ENCODE measurements at regions not wholly inside any gene's neighbourhood (a gene's known extent, or its start where the extent isn't known, plus 50 kb on each side); places are given as distances from the start of the nearest gene placed in this dataset.

DNA sequence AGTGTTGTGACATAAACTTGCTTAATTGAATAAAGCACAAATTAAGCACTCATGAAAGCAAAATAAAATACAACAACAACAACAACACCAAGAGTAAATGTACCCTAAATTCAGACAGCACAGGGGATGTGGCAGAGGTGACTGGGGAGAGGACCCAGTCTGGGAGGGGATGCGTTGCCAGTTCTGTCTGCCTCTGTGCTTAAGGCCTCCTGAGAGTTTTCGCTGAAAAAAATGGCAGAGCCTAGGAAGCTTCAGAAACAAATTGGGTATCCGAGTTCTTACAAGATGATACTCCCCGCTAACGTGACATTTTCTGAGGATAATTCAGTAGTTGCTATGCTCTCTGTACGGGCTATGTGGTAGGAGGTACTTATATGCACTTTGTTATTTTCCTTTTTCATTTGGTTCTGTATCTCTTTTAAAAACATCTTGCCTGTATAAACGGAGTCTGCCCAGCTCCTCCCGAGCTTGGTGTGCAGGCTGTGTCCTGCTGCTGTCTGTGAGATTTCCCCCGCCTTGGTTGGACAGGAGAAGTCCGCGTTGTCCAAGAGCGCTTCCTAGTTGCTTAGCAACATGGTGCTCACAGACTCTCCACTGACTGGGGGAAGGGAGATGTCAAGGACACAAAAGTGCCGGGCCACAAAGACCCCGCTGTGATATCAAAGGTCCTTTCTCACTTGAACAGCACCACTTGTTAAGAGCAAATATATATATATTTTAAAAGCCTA lies 134.2 kb upstream of the CPHXL start:
- intact Hi-C loops (cut with micrococcal nuclease; ENCODE audit: unreplicated experiment) (no loop called here), in situ Hi-C loops (cut with HindIII; ENCODE audit: extremely low pct_ligation_motif_present, low pct_unique_long_range_greater_than_20kb) (no loop called here)
- Histone ChIP-seq H3K27me3 (ENCODE audit: control insufficient read depth in 1 of 2, insufficient read depth in 2 of 2, low read length in 2 of 2) (0 out of 5 replicates have a peak, but pooled peaks cover 0 to 2% of the 10 kb centered on the region in 2 experiments), H3K27ac (ENCODE audit: extremely low read length, insufficient read depth, low read length) (no peak overlapping the region), H3K79me2 (ENCODE audit: insufficient read depth, low read length) (no peaks in the 10 kb centered on the region), H3K4me3 (replicated peaks in 1 of 3; ENCODE audit: insufficient read depth in 1 of 3, low read depth in 2 of 3, low read length in 3 of 3) (no peak overlapping the region), H3K4me1 (ENCODE audit: insufficient read depth, low read length) (no peaks in the 10 kb centered on the region), H3K4me2 (ENCODE audit: low read depth, low read length) (no peak overlapping the region), H3K9ac (ENCODE audit: insufficient read depth, low read depth, low read length) (no peak overlapping the region), H4K20me1 (ENCODE audit: insufficient read depth, low read length) (no peaks in the 10 kb centered on the region), H3K36me3 (replicated peaks in 1 of 2; ENCODE audit: control insufficient read depth in 1 of 2, insufficient read depth in 2 of 2, low read length in 2 of 2) (no peaks in the 10 kb centered on the region), H3K9me3 (ENCODE audit: low read length) (no peaks in the 10 kb centered on the region), H2AFZ (ENCODE audit: low read length) (no peak overlapping the region)
- 0 out of 2 replicates have a peak, but pooled peaks have one; percentile 58 for TF ChIP-seq RFX3 (CRISPR knock-in tag; IDR thresholded peaks at IDR 0.05)
- TF ChIP-seq ZNF275 (CRISPR knock-in tag; IDR thresholded peaks at IDR 0.05; ENCODE audit: borderline replicate concordance) = no peak
- peak; percentile 39; the same call in 1 of the 2 replicates for TF ChIP-seq RFX1 (IDR thresholded peaks at IDR 0.05)
- TF ChIP-seq TBP (CRISPR knock-in tag; IDR thresholded peaks at IDR 0.05) = no peak
- no peak for FAIRE-seq
- WGBS (ENCODE audit: low lambda C conversion rate) = 2% methylated on average over 14 of the region's 14 CpGs
- peak; percentile 74 for ATAC-seq
- ChIA-PET CTCF (ENCODE audit: low intra/inter-chr PET ratio, low total read pairs) (no interaction called here), POLR2A (no interaction called here)
- DNase-seq (ENCODE audit: low spot score) = peak; percentile 21
- BruUV-seq (replicated peaks) = no TSS peak

- 8% methylated on average over 10 of the region's 10 CpGs for WGBS (ENCODE audit: low lambda C conversion rate)
- in situ Hi-C loops (cut with HindIII; ENCODE audit: extremely low pct_ligation_motif_present, low pct_unique_long_range_greater_than_20kb) = no loop called here
- Histone ChIP-seq H3K79me2 (ENCODE audit: insufficient read depth, low read length) (no peaks in the 10 kb centered on the region), H2AFZ (ENCODE audit: low read length) (no peak overlapping the region), H4K20me1 (ENCODE audit: insufficient read depth, low read length) (no peaks in the 10 kb centered on the region), H3K9me3 (ENCODE audit: low read length) (no peaks in the 10 kb centered on the region), H3K4me2 (ENCODE audit: low read depth, low read length) (no peak overlapping the region), H3K27ac (ENCODE audit: extremely low read length, insufficient read depth, low read length) (no peak overlapping the region), H3K4me3 (replicated peaks in 1 of 3; ENCODE audit: insufficient read depth in 1 of 3, low read depth in 2 of 3, low read length in 3 of 3) (no peak overlapping the region), H3K9ac (ENCODE audit: insufficient read depth, low read depth, low read length) (no peak overlapping the region), H3K27me3 (ENCODE audit: control insufficient read depth in 1 of 2, insufficient read depth in 2 of 2, low read length in 2 of 2) (0 out of 5 replicates have a peak, but pooled peaks cover 0 to 2% of the 10 kb centered on the region in 2 experiments), H3K36me3 (replicated peaks in 1 of 2; ENCODE audit: control insufficient read depth in 1 of 2, insufficient read depth in 2 of 2, low read length in 2 of 2) (no peaks in the 10 kb centered on the region), H3K4me1 (ENCODE audit: insufficient read depth, low read length) (no peaks in the 10 kb centered on the region)
- intact Hi-C loops (cut with micrococcal nuclease; ENCODE audit: unreplicated experiment) = no loop called here
- no peak for DNase-seq (ENCODE audit: low spot score)
- POLR2A ChIA-PET = no interaction called here
- no peak for FAIRE-seq
- ATAC-seq = no peak
- CTCF ChIA-PET (ENCODE audit: low intra/inter-chr PET ratio, low total read pairs) = no interaction called here
- no TSS peak for BruUV-seq (replicated peaks)
- TF ChIP-seq ZFP41 (CRISPR knock-in tag; IDR thresholded peaks at IDR 0.05; ENCODE audit: borderline replicate concordance) = no peak
- TF ChIP-seq ZNF20 (CRISPR knock-in tag; IDR thresholded peaks at IDR 0.05) = no peak
- TF ChIP-seq ZNF772 (CRISPR knock-in tag; IDR thresholded peaks at IDR 0.05) = no peak
- TF ChIP-seq SMARCE1 (IDR thresholded peaks at IDR 0.05; ENCODE audit: borderline replicate concordance) = no peak
- TF ChIP-seq ETS1 (CRISPR knock-in tag; IDR thresholded peaks at IDR 0.05) = no peak
- TF ChIP-seq SKI (IDR thresholded peaks at IDR 0.05; ENCODE audit: partially characterized antibody) = no peak
- TF ChIP-seq ATF6 (CRISPR knock-in tag; conservative IDR thresholded peaks at IDR 0.05) = no peak
Observed at GRCh38 chr16:75861311-75862097, 135.2 kb upstream of the CPHXL start.

Data from HepG2 (cell line).